ENCODE measurements at regions not wholly inside any gene's neighbourhood (a gene's known extent, or its start where the extent isn't known, plus 50 kb on each side); places are given as distances from the start of the nearest gene placed in this dataset.

GRCh38 chr6:8819446-8819845 is 384.1 kb upstream of the SLC35B3 start:
- no peak for TF ChIP-seq POLR2AphosphoS5 (IDR thresholded peaks at IDR 0.05; ENCODE audit: low read depth, low read length)
- TF ChIP-seq SIN3A (IDR thresholded peaks at IDR 0.05; ENCODE audit: borderline replicate concordance, insufficient read depth, low read length), result no peak
- no peak for TF ChIP-seq TAF1 (IDR thresholded peaks at IDR 0.05; ENCODE audit: borderline replicate concordance, insufficient read depth, low read length)
- TF ChIP-seq REST (IDR thresholded peaks at IDR 0.05; ENCODE audit: insufficient read depth in 1 of 2, low read depth in 2 of 2, low read length in 2 of 2), result no peak

All from PFSK-1 (cell line).